IMR-90 (cell line): ENCODE measurements at regions not wholly inside any gene's neighbourhood (a gene's known extent, or its start where the extent isn't known, plus 50 kb on each side); places are given as distances from the start of the nearest gene placed in this dataset.

Source experiments
- ATAC-seq: fragments of 200-7000 bp; cut with Tn5 transposase; 2 replicates; pipeline ENCODE4 v1.9.1; 2020; ENCODE audit warnings: low read depth, mild to moderate bottlenecking, moderate library complexity
- BruUV-seq: library from RNA; stranded (reverse); fragments of 400-500 nt; replicated peaks from 2 replicates; lab custom pipeline; 2021; lab: Mats Ljungman, UMichigan
- CTCF ChIA-PET: fragments of 300-600 bp; formaldehyde crosslinking; extraction: SDS; loops from one replicate; lab custom pipeline; 2021; ENCODE audit warnings: antibody characterized with exemption; lab: Yijun Ruan, JAX
- POLR2A ChIA-PET: fragments of 300-600 bp; sonication (Branson Sonifier 250); formaldehyde crosslinking; loops from one replicate; lab custom pipeline; 2022; ENCODE audit warnings: antibody characterized with exemption; ENCODE audit not compliant: unreplicated experiment; lab: Charles Lee
- DNase-seq: peaks from one replicate; pipeline ENCODE4 v3.0.0; 2013
- H2AFZ ChIP-seq: replicated peaks from 2 replicates; pipeline ENCODE3; 2013; ENCODE audit warnings: low read length, mild to moderate bottlenecking; ENCODE audit not compliant: poor library complexity
- H2AK5ac ChIP-seq: 2 replicates; pipeline ENCODE4 v1.6.1; 2013; ENCODE audit warnings: low read depth, low read length, inconsistent platforms
- H2AK9ac ChIP-seq: replicated peaks from 2 replicates; pipeline ENCODE3; 2013; ENCODE audit warnings: mild to moderate bottlenecking, low read depth, low read length, moderate library complexity; ENCODE audit not compliant: poor library complexity
- H2BK120ac ChIP-seq: 2 replicates; pipeline ENCODE4 v1.6.1; 2013; ENCODE audit warnings: low read depth, low read length, inconsistent platforms
- H2BK15ac ChIP-seq: 3 replicates; pipeline ENCODE4 v1.6.1; 2013; ENCODE audit warnings: low read depth, low read length, inconsistent platforms
- H2BK20ac ChIP-seq: 2 replicates; pipeline ENCODE4 v1.6.1; 2013; ENCODE audit warnings: low read depth, mild to moderate bottlenecking, inconsistent platforms, low read length, moderate library complexity
- H2BK5ac ChIP-seq: 2 replicates; pipeline ENCODE4 v1.6.1; 2013; ENCODE audit warnings: mild to moderate bottlenecking, low read depth, low read length, inconsistent platforms; ENCODE audit not compliant: poor library complexity, severe bottlenecking
- H3K14ac ChIP-seq: replicated peaks from 2 replicates; pipeline ENCODE4 v1.6.1; 2013; ENCODE audit warnings: low read depth, low read length, inconsistent platforms
- H3K18ac ChIP-seq: 2 replicates; pipeline ENCODE4 v1.6.1; 2013; ENCODE audit warnings: low read depth, low read length, control low read depth
- H3K23ac ChIP-seq: 2 replicates; pipeline ENCODE4 v1.6.1; 2013; ENCODE audit warnings: low read depth, low read length, inconsistent platforms
- H3K27ac ChIP-seq: 2 replicates; pipeline ENCODE4 v1.5.1; 2013; ENCODE audit warnings: mild to moderate bottlenecking, control low read depth, low read length; ENCODE audit not compliant: insufficient read depth
- H3K27me3 ChIP-seq: 2 replicates; pipeline ENCODE4 v1.6.1; 2013; ENCODE audit warnings: low read length; ENCODE audit not compliant: control insufficient read depth, insufficient read depth
- H3K36me3 ChIP-seq: 2 replicates; pipeline ENCODE4 v1.6.1; 2013; ENCODE audit warnings: low read length, mixed read lengths; ENCODE audit not compliant: control insufficient read depth, insufficient read depth
- H3K4ac ChIP-seq: 2 replicates; pipeline ENCODE4 v1.6.1; 2013; ENCODE audit warnings: low read depth, low read length, inconsistent platforms
- H3K4me1 ChIP-seq: 2 replicates; pipeline ENCODE4 v1.6.1; 2013; ENCODE audit warnings: low read length, mixed read lengths; ENCODE audit not compliant: control insufficient read depth, insufficient read depth
- H3K4me2 ChIP-seq: 2 replicates; pipeline ENCODE4 v1.6.1; 2013; ENCODE audit warnings: low read depth, mild to moderate bottlenecking, control low read depth, low read length, moderate library complexity
- H3K4me3 ChIP-seq: 2 replicates; pipeline ENCODE4 v1.5.1; 2013; ENCODE audit warnings: low read depth, mild to moderate bottlenecking, control low read depth, low read length, moderate library complexity; ENCODE audit not compliant: insufficient read depth
- H3K56ac ChIP-seq: 2 replicates; pipeline ENCODE4 v1.6.1; 2013; ENCODE audit warnings: low read length, inconsistent platforms; ENCODE audit not compliant: insufficient read depth; ENCODE audit errors: extremely low read depth
- H3K79me1 ChIP-seq, 2 experiments: 2 replicates each; pipeline ENCODE4 v1.6.1; 2013; ENCODE audit warnings: low read length in 2 of 2, inconsistent platforms in 1 of 2, low read depth in 1 of 2
- H3K9ac ChIP-seq: 2 replicates; pipeline ENCODE4 v1.6.1; 2013; ENCODE audit warnings: low read depth, low read length, control low read depth
- H3K9me1 ChIP-seq: 2 replicates; pipeline ENCODE4 v1.6.1; 2013; ENCODE audit warnings: low read length, inconsistent platforms; ENCODE audit not compliant: insufficient read depth
- H3K9me3 ChIP-seq: 2 replicates; pipeline ENCODE4 v1.6.1; 2013; ENCODE audit warnings: low read length; ENCODE audit not compliant: control insufficient read depth, insufficient read depth
- H4K20me1 ChIP-seq: 2 replicates; pipeline ENCODE4 v1.6.1; 2013; ENCODE audit warnings: low read length, inconsistent platforms; ENCODE audit not compliant: insufficient read depth
- H4K5ac ChIP-seq: 2 replicates; pipeline ENCODE4 v1.6.1; 2013; ENCODE audit warnings: mild to moderate bottlenecking, low read depth, low read length, control low read depth
- H4K8ac ChIP-seq, 2 experiments: 2 replicates each; pipeline ENCODE4 v1.6.1; 2013; ENCODE audit warnings: low read depth in 2 of 2, low read length in 2 of 2, control low read depth in 1 of 2, inconsistent platforms in 1 of 2
- H4K91ac ChIP-seq: 2 replicates; pipeline ENCODE4 v1.6.1; 2013; ENCODE audit warnings: low read depth, low read length, inconsistent platforms; ENCODE audit not compliant: insufficient read depth
- BHLHE40 ChIP-seq: fragments of 150-350 bp; IDR thresholded peaks from 2 replicates; pipeline ENCODE4 v1.6.1; 2016; ENCODE audit warnings: mild to moderate bottlenecking, low read depth, low read length
- MAFK ChIP-seq: IDR thresholded peaks from 2 replicates; pipeline ENCODE4 v1.6.1; 2012; ENCODE audit warnings: low read depth, low read length, improper control_type of control experiment
- WGBS, 2 experiments: methylation state at CpG; one replicate each; pipeline versions ENCODE4 v1.1.5 to v1.1.7; 2013; ENCODE audit warnings: missing lambda C conversion rate in 2 of 2; ENCODE audit not compliant: insufficient read length in 1 of 2; ENCODE audit errors: extremely low coverage in 2 of 2; 5-methylcytosine and 5-hydroxymethylcytosine counted together
- dilution Hi-C: fragments of 300-500 bp; cut with HindIII; formaldehyde crosslinking; loops from one replicate; pipeline ENCODE4 v1.14.3; 2018; ENCODE audit warnings: low sequenced_read_pairs; ENCODE audit not compliant: unreplicated experiment
- in situ Hi-C: fragments of 300-500 bp; cut with MboI; formaldehyde crosslinking; loops from 3 replicates; pipeline ENCODE4 v1.14.3; 2019; ENCODE audit warnings: low sequenced_read_pairs, inconsistent platforms, mixed read lengths
- intact Hi-C: fragments of 100-400 bp; cut with micrococcal nuclease; formaldehyde crosslinking; loops from 2 replicates; pipeline ENCODE4 v1.10.0; 2022

DNA sequence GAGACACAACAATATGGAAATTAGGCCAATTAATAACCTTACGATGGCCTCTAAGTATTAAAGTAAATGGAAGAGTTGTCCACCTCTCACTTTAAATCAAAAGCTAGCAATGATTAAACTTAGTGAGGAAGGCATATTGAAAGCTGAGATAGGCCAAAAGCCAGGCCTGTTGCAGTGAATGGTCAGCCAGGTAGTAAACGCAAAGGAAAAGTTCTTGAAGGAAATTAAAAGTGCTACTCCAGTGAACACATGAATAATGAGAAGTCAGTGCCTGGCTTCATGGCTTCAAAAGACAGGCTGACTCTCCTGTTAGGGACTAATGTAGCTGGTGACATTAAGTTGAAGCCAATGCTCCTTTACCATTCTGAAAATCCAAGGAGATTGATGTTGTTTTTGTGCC, 135.3 kb downstream of the NDUFA12 start:
- Histone ChIP-seq H2BK5ac (no peak overlapping the region), H2BK20ac (no peak overlapping the region), H4K91ac (no peak overlapping the region), H3K9ac (no peak overlapping the region), H3K27me3 (peaks cover 32% of the 10 kb centered on the region), H4K20me1 (no peaks in the 10 kb centered on the region), H3K79me1 (no peaks in the 10 kb centered on the region), H3K27ac (no peak overlapping the region), H3K4ac (no peak overlapping the region), H2AK9ac (no peak overlapping the region), H3K4me3 (no peak overlapping the region), H3K14ac (no peak overlapping the region), H3K9me1 (no peaks in the 10 kb centered on the region), H3K36me3 (no peaks in the 10 kb centered on the region), H2BK120ac (no peak overlapping the region), H2AK5ac (no peak overlapping the region), H4K8ac (no peak overlapping the region), H3K9me3 (0 out of 2 replicates have a peak, but pooled peaks cover 2% of the 10 kb centered on the region), H2BK15ac (no peak overlapping the region), H4K5ac (no peak overlapping the region), H3K18ac (no peak overlapping the region), H3K23ac (no peak overlapping the region), H3K56ac (no peak overlapping the region), H2AFZ (no peak overlapping the region), H3K4me2 (no peak overlapping the region), H3K4me1 (no peaks in the 10 kb centered on the region)
- no peak for ATAC-seq
- in situ Hi-C loops, result no loop called here
- DNase-seq, result no peak
- intact Hi-C loops, result no loop called here
- CTCF ChIA-PET, result no interaction called here
- POLR2A ChIA-PET, result no interaction called here
- BruUV-seq, result no TSS peak
- no peak for TF ChIP-seq BHLHE40
- TF ChIP-seq MAFK, result no peak
- dilution Hi-C loops, result no loop called here
- no CpG with 5 or more reads among the region's 2 CpGs for WGBS, 2 experiments
